Cardiac fibroblast (primary cell): ENCODE measurements at regions not wholly inside any gene's neighbourhood (a gene's known extent, or its start where the extent isn't known, plus 50 kb on each side); places are given as distances from the start of the nearest gene placed in this dataset.

Experiments used
- DNase-seq, 2 donors: peaks; one replicate each; pipeline versions ENCODE4 v3.0.0 to v3.0.0-alpha.2; 2010; ENCODE audit warnings: low read depth in 2 of 2
- H3K4me3 ChIP-seq, 2 donors: replicated peaks in 1 of 2; 1 replicate in 1 of 2; 2 replicates in 1 of 2; pipeline ENCODE4 v1.5.1; 2011; ENCODE audit warnings: low read depth in 2 of 2, low read length in 2 of 2, mild to moderate bottlenecking in 2 of 2, moderate library complexity in 1 of 2
- CTCF ChIP-seq: IDR thresholded peaks from one replicate; pipeline ENCODE4 v1.5.1; 2011; ENCODE audit warnings: low read depth, mild to moderate bottlenecking, low read length, inconsistent platforms

- DNase-seq, result peak; percentile 87
- no peak overlapping the region for H3K4me3 ChIP-seq
- TF ChIP-seq CTCF, result peak; percentile 68
Observed at GRCh38 chr5:126339215-126339805, 83.9 kb upstream of the GRAMD2B start.

GRCh38 chr5:126341906-126342630 lies 81.1 kb upstream of the GRAMD2B start:
- DNase-seq, result no peak
- no peak overlapping the region for H3K4me3 ChIP-seq
- TF ChIP-seq CTCF, result no peak

- TF ChIP-seq CTCF, result no peak
- no peak overlapping the region for H3K4me3 ChIP-seq
- peak in 1 of 2 donors; percentile 57 for DNase-seq
Observed at GRCh38 chr5:126348855-126349635, 74.2 kb upstream of the GRAMD2B start.

- TF ChIP-seq CTCF, result no peak
- H3K4me3 ChIP-seq, result no peak overlapping the region
- peak; percentile 73 to 76 for DNase-seq
Observed at GRCh38 chr5:126351153-126351552, 72.1 kb upstream of the GRAMD2B start.

- TF ChIP-seq CTCF, result no peak
- DNase-seq, result peak; percentile 96 to 99
- peak overlapping the region in 1 of 2 donors; percentile 11 for H3K4me3 ChIP-seq
Observed at GRCh38 chr5:126354012-126354857, 69.0 kb upstream of the GRAMD2B start.
